ENCODE measurements at regions not wholly inside any gene's neighbourhood (a gene's known extent, or its start where the extent isn't known, plus 50 kb on each side); places are given as distances from the start of the nearest gene placed in this dataset.

DNA sequence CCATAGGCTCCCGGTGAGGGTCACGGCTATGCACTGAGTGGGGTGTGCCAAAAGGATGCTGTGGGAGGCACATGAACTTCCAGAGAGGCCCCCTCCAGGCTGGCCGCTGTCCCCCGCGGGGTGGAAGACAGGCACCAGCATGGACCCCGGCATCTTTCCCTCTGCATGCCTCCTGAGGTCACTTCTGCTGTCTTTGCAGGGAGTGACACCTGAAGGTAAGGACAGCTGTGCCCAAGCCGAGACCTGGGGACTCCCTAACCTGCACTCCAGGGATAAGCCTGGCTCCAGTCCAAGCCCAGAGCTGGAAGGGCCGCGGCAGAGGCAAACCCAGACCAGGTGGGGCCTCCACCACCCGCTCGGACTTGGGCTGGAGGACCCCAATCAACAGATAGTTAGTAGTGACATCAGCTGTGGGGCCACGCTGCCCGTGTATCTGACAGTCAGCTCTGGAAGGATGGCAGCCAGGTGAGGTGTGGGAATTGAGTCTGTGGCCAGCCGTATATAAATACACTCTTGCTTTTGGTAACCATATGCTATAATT, 340.7 kb upstream of the MKI67 start:
- TF ChIP-seq, protein P1, sequence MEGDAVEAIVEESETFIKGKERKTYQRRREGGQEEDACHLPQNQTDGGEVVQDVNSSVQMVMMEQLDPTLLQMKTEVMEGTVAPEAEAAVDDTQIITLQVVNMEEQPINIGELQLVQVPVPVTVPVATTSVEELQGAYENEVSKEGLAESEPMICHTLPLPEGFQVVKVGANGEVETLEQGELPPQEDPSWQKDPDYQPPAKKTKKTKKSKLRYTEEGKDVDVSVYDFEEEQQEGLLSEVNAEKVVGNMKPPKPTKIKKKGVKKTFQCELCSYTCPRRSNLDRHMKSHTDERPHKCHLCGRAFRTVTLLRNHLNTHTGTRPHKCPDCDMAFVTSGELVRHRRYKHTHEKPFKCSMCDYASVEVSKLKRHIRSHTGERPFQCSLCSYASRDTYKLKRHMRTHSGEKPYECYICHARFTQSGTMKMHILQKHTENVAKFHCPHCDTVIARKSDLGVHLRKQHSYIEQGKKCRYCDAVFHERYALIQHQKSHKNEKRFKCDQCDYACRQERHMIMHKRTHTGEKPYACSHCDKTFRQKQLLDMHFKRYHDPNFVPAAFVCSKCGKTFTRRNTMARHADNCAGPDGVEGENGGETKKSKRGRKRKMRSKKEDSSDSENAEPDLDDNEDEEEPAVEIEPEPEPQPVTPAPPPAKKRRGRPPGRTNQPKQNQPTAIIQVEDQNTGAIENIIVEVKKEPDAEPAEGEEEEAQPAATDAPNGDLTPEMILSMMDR (IDR thresholded peaks at IDR 0.05) = no peak

DNA sequence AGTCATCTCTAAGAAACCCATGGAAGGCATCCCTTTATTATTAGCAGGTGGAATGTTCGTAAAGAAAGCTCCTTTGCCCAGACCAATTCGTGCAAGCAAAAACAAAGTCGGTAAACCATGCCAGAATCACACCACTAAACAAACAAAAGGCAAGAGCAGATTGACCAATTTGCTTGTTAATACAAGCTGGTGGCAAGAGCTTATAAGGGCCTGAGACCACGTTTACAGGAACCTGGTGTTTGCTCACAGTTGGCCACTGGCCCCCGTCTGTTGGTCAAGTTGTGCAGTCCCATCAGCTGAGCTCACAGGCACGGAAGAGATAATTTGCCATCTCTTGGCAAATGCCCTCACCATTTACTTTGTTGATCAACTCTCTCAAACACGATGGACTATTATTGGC, 342.2 kb upstream of the MKI67 start:
- WGBS, 3 donors = 80 to 86% (median 86%) methylated on average over 7 of the region's 7 CpGs
- TF ChIP-seq, protein P1 (IDR thresholded peaks at IDR 0.05) = no peak
- peaks cover 0 to 20% (median 8%) of the 10 kb centered on the region in 3 donors for H3K27me3 ChIP-seq (ENCODE audit: insufficient read depth in 3 of 3, low read length in 2 of 3)
- H3K4me1 ChIP-seq = no peaks in the 10 kb centered on the region
- no peaks in the 10 kb centered on the region for H3K36me3 ChIP-seq (ENCODE audit: insufficient read depth in 1 of 2, low read depth in 1 of 2)
- ATAC-seq (no peak), DNase-seq (no peak)
- no peak overlapping the region for H3K27ac ChIP-seq
- no peak overlapping the region for H3K4me3 ChIP-seq
- no peaks in the 10 kb centered on the region for H3K9me3 ChIP-seq
- intact Hi-C loops (cut with DNase I) = no loop called here

More for the DNA sequence above, 340.7 kb upstream of the MKI67 start:
- intact Hi-C loops (cut with DNase I) = no loop called here
- H3K27ac ChIP-seq = no peak overlapping the region
- WGBS, 3 donors = 89 to 92% (median 92%) methylated on average over 14 of the region's 14 CpGs
- no peak overlapping the region for H3K4me3 ChIP-seq
- peaks cover 0 to 29% (median 8%) of the 10 kb centered on the region in 3 donors for H3K27me3 ChIP-seq (ENCODE audit: insufficient read depth in 3 of 3, low read length in 2 of 3)
- no peaks in the 10 kb centered on the region for H3K36me3 ChIP-seq (ENCODE audit: insufficient read depth in 1 of 2, low read depth in 1 of 2)
- H3K4me1 ChIP-seq = no peaks in the 10 kb centered on the region
- no peaks in the 10 kb centered on the region for H3K9me3 ChIP-seq
- ATAC-seq = no peak
- no peak for DNase-seq

DNA sequence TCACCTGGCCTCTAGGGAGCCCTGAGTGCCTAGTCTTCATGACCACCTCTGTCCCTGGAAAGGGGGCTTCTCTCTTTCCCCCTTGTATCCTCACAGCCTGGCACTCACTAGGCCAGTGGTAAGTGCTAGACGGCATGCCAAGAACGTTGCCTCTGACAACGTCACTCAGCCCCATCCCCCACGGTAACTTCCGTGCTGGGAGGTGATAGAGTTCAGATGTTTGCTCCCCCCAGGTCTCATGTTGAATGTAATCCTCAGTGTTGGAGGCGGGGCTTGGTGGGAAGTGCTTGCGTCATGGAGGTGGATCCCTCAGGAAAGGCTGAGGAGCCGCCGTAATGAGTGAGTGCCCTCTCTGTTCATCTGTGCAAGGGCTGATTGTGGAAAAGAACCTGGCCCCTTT, 343.3 kb upstream of the MKI67 start:
- DNase-seq (no peak), ATAC-seq (no peak)
- no peak overlapping the region for H3K27ac ChIP-seq
- intact Hi-C loops (cut with DNase I) = no loop called here
- WGBS, 3 donors = 81 to 83% (median 82%) methylated on average over 9 of the region's 9 CpGs
- no peaks in the 10 kb centered on the region for H3K9me3 ChIP-seq
- no peaks in the 10 kb centered on the region for H3K36me3 ChIP-seq (ENCODE audit: insufficient read depth in 1 of 2, low read depth in 1 of 2)
- no peaks in the 10 kb centered on the region for H3K4me1 ChIP-seq
- H3K4me3 ChIP-seq = no peak overlapping the region
- peaks cover 0 to 20% (median 6%) of the 10 kb centered on the region in 3 donors for H3K27me3 ChIP-seq (ENCODE audit: insufficient read depth in 3 of 3, low read length in 2 of 3)
- TF ChIP-seq, protein P1 (IDR thresholded peaks at IDR 0.05) = no peak

DNA sequence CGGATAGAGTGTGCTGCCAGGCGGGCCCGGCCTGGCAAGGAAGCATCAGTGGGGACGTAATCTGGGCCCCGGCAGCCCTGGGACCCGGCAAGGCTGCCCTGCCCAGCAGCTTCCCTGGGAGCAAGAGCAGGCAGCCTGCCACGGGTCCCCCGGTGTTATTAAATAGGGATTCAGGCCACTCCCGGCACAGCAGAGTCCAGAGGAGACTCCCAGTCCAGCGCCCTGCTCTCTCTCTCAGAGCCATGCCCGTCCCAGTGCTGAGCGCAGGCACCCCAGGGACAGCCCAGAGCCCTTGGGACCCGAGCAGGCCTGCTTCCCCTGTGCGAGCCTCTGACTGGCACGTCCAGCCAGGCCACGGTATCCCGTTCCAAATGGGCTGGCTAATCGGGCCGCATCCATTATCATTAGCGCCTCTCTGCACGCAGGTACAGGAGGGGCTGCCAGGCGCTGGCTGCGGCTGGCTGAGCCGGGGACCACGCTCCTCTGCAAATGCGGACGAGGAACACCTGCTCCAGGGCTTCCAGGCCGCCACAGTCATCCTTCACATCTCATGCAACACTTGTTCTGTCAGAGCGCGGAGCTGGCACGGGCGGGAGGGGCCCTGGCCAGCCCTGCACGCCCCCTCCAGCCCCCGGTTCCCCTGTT, 344.2 kb upstream of the MKI67 start:
- WGBS, 3 donors = 34 to 62% (median 36%) methylated on average over 32 to 34 of the region's 34 CpGs
- Histone ChIP-seq H3K9me3 (no peaks in the 10 kb centered on the region), H3K4me1 (no peaks in the 10 kb centered on the region), H3K27ac (no peak overlapping the region), H3K36me3 (ENCODE audit: insufficient read depth in 1 of 2, low read depth in 1 of 2) (no peaks in the 10 kb centered on the region), H3K4me3 (no peak overlapping the region), H3K27me3 (ENCODE audit: insufficient read depth in 3 of 3, low read length in 2 of 3) (peaks cover 0 to 20% (median 6%) of the 10 kb centered on the region in 3 donors)
- ATAC-seq (peak in 1 of 4 donors; percentile 22), DNase-seq (no peak)
- intact Hi-C loops (cut with DNase I) = no loop called here
- TF ChIP-seq, protein P1 (IDR thresholded peaks at IDR 0.05) = no peak
